Hypothalamus (tissue), 51 donors: ENCODE measurements at regions not wholly inside any gene's neighbourhood (a gene's known extent, or its start where the extent isn't known, plus 50 kb on each side); places are given as distances from the start of the nearest gene placed in this dataset.
"Not testable (repeated sequence)": the region's sequence is repeated elsewhere in the genome, so short reads cannot be mapped to it uniquely, and the experiment has no call there.

Experiments
- DNase-seq, 51 donors: peaks; one replicate each; lab custom pipeline; 2025; lab: John Stamatoyannopoulos, UW

DNA sequence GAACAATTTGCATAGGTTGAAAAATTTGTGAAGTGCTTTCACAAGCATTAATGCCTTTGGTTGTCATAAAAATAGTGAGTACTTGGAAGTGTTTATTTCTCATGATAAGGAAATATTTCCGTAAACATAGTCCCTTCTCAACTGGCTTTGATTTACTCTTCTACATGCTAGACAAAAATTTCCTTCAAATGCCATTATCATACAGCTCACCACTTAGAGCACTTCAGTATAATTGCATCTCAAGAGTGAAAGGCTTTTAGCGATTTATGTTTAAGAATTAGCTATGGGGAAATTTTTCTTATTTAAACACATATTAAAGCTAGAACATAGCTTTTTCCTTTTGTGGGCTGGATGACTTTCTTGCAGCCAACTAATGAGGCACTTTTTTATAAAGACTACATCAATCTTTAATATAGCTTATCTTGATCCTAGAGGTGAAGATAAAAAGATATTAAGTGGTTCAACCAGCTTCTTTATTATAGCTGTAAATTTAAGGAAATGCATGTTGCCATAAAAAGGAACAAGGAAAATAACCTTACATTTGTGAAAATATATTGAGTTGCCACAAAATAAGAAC lies 656.8 kb downstream of the SLITRK6 start:
- no peak for DNase-seq

- no peak for DNase-seq
Measured at GRCh38 chr13:85141401-85141800, 657.8 kb downstream of the SLITRK6 start.

DNA sequence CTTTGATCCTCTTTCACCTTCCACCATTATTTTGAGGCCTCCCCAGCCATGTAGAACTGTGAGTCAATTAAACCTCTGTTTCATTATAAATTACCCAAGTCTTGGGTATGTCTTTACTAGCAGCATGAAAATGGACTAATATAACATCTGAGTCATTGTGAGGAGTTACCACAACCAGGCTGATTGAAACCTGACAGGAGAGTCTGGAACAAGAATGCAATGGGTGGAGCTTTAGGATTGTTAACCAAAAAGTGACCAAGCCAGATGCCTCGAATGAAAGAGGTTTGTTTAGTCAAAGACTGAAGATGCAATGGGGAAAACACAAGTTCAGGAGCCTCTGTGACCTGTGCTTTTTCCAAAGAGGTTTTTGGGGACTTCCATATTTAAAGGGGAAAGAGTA lies 659.0 kb downstream of the SLITRK6 start:
- DNase-seq: no peak

DNA sequence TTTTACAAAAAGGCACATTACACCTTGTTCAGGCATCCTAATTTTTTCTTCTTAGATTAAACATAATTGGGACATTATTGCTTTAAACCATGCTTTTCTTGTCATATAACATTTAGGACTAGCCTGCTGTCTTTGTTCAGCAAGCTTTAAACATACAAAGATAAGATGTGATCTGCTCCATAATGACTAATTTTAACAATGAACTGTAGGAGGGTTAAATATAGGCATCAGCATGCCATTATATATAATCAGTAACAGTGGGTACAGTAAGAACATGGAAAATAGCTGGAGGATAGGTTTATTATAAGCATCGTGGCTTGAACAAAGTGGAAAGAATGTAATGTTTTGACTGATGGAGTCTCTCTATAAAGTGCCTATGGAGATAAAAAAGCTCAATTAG lies 661.7 kb downstream of the SLITRK6 start:
- DNase-seq: no peak

- DNase-seq: no peak
Measured at GRCh38 chr13:85132986-85133385, 666.2 kb downstream of the SLITRK6 start.

DNA sequence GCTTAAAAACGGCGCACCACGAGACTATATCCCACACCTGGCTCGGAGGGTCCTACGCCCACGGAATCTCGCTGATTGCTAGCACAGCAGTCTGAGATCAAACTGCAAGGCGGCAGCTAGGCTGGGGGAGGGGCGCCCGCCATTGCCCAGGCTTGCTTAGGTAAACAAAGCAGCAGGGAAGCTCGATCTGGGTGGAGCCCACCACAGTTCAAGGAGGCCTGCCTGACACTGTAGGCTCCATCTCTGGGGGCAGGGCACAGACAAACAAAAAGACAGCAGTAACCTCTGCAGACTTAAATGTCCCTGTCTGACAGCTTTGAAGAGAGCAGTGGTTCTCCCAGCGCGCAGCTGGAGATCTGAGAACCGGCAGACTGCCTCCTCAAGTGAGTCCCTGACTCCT lies 675.7 kb downstream of the SLITRK6 start:
- DNase-seq: not testable (repeated sequence)

DNA sequence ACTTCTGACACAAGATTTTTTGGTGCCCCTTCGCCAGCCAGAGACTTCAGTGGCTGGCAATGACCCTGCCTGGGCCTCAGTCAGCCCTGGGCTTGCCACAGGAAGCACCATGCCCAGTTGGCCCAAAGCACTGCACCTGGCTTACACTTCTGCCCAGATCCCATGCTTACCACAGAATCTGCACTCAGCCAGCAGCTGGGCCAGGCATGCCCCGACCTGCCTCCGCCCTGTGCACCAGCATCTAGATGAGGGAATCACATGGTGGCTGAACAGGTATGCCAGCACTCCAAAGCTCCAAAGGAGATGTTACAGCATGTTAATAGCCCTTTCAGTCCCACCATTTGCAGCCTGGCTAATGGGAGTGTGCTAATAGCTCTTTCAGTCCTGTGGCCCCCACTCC lies 690.9 kb downstream of the SLITRK6 start:
- DNase-seq: no peak

GRCh38 chr13:85099245-85099644 lies 700.0 kb downstream of the SLITRK6 start:
- DNase-seq: no peak

DNA sequence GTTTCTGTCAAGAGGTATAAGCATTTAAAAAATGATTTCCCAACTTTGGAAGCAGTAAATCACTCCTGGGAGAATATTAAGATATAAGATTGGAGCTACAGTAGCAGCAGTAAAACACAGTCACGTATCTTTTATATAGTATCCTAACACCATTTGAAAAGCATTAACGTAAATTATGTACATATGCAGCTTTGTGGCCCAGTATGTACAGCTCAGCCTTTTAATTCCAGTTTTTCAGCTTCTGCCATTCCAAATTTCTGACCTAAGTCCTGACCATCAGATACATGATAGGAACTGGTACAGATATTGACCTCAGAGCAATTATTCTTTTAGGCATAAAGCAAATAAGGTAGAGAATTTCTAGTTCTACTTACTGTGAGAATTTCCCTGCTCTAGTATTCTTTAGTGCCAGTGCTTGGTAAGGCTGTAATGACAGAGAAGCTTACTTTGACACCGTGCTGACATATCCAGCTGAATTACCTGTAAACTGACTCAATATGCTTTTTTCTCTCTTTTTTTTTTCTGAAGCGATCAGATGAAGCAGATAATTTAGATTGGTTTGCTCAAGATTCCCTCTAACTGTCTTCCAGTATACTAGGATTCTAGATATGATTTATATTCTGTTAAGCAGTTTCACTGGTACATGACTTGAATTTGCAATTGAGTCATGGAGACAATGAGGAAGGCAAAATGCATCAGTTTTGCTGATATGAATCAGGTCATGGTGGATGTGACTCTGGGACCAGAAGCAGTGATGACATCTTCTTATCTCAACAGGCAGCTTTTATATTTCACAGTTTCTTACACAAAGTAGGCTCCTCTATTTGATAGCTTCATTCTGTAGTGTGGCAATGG lies 703.6 kb downstream of the SLITRK6 start:
- no peak for DNase-seq

GRCh38 chr13:85093808-85094207 lies 705.4 kb downstream of the SLITRK6 start:
- no peak for DNase-seq

- DNase-seq: no peak
Measured at GRCh38 chr13:85091631-85092234, 707.5 kb downstream of the SLITRK6 start.

- no peak for DNase-seq
Measured at GRCh38 chr13:85089186-85089585, 710.0 kb downstream of the SLITRK6 start.

DNA sequence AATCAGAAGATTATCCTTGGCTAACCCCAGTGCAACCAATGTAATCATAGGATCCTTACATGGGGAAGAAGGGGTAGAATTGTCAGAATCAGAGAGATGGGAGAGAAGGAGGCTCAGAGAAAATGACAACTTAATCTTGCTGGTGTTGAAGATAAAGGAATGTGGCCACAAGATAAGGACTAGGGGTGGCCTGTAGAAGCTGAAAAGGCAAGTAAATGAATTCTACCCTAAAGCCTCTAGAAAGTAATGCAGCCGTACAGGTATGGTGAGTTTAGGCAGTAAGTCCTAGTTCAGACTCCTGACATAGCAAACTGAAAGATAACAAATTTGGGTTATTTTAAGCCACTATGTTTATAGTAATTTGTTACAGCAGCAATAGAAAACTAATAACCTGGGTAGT lies 718.5 kb downstream of the SLITRK6 start:
- no peak for DNase-seq

- DNase-seq: no peak
Measured at GRCh38 chr13:85076343-85076742, 722.9 kb downstream of the SLITRK6 start.

DNA sequence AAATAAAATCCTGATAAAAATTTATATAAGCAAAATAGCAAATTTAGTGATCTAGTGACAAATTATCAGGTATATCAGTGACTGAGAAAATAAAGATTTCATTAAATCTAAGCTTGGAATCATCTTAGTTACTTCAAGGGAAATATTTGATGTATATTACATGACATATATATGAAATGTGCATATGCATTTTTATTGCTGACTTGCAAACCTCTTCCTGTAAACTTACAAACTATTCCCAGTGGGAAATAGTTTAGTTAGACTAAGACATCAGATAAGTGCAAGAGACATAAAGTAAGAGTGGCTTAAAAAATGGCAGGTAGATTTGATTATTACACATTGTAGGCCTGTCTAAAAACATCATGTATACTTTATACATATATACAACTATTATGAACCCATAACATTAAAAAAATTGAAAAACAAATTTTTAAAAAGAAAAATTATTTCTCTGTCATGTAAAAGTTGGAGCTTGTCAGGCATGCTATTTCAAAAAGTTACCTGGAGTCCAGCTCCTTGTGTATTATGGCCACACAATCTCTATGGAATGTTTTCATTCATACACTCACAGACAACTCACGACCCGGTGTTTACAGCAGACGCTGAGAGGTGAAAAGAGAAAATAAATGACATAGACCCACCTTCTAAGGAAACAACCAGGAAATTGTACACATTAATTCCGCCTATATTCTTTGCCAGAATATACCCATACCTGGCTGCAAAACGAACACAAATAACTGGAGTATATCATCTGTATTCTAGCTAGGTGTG lies 724.5 kb downstream of the SLITRK6 start:
- DNase-seq: no peak

DNA sequence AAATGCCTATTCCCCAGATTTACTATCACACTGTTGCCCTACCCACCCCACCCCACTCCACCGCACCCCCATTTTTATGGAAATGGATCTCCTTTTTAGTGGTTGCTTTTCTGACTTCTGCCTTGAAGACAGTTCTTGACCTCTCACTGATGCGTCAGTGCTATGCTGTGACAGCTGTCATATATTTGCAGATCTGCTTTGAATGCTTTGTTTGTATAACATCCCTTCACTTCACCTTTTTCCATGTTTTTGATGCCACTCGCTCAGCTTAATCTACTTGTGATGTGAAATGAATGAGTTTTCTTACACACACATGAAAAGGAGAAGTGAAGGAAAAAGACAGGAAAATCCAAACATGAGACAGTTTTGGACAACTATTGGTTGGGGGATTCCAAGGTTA lies 731.0 kb downstream of the SLITRK6 start:
- no peak for DNase-seq

- DNase-seq: no peak
Measured at GRCh38 chr13:85040215-85040614, 759.0 kb downstream of the SLITRK6 start.

- no peak for DNase-seq
Measured at GRCh38 chr13:85031771-85032170, 767.4 kb downstream of the SLITRK6 start.

GRCh38 chr13:85028035-85028434 lies 771.2 kb downstream of the SLITRK6 start:
- DNase-seq: no peak

DNA sequence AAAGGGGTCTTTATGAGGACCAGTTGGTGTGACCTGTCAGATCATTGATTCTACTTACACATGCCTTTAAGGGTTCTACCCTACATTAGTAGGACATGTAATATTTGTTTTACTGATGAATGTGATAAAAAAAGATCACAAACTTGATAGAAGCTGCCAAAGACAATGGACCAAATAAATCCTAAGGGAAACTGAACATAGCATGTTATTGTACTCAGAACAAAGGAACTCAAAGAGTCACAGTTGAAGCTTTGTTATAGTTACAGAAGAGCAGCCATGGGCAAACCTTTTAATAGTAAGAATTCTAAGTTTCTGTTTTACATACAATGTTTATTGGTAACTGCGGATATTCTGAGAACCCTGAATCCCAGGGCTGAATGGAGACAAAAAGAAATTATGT lies 780.1 kb downstream of the SLITRK6 start:
- peak in 1 of 51 donors; percentile 40 for DNase-seq

DNA sequence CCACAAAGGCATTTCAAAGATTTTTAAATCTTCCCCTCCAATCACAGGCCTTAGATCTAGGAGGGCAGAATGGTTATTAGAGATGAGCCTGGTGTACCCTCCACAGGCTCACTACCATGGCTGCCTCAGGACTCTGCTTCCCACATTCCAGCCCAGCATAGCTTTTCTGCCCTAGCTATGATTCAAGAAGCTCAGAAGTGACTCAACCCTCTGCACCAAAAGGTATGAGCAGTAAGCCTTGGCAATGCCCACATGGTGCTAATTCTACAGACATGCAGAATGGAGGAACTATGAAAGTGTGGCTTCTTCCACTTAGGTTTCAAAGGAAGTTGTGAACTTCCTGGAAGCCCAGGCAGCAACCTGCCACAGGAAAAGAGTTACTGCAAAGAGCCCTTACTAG lies 786.2 kb downstream of the SLITRK6 start:
- no peak for DNase-seq
